GM23248 (cell line): ENCODE measurements at regions not wholly inside any gene's neighbourhood (a gene's known extent, or its start where the extent isn't known, plus 50 kb on each side); places are given as distances from the start of the nearest gene placed in this dataset.
"Not testable (repeated sequence)": the region's sequence is repeated elsewhere in the genome, so short reads cannot be mapped to it uniquely, and the experiment has no call there.

Experiments
- DNase-seq: peaks from one replicate; pipeline ENCODE4 v3.0.0-alpha.2; 2015
- H2AFZ ChIP-seq: fragments of 200-600 bp; sonication (generic); 2 replicates; pipeline ENCODE4 v1.6.1; 2016; ENCODE audit warnings: antibody characterized with exemption
- H3F3A ChIP-seq: fragments of 200-600 bp; sonication (generic); 2 replicates; pipeline ENCODE4 v1.6.1; 2016; ENCODE audit warnings: mild to moderate bottlenecking, antibody characterized with exemption, mixed run types; ENCODE audit not compliant: insufficient read depth
- H3K27ac ChIP-seq: fragments of 200-600 bp; sonication (generic); 2 replicates; pipeline ENCODE4 v1.5.1; 2016; ENCODE audit warnings: mild to moderate bottlenecking
- H3K27me3 ChIP-seq: fragments of 200-600 bp; sonication (generic); replicated peaks from 2 replicates; pipeline ENCODE4 v1.6.1; 2016; ENCODE audit warnings: mild to moderate bottlenecking; ENCODE audit not compliant: insufficient read depth
- H3K36me3 ChIP-seq: fragments of 200-600 bp; sonication (generic); 2 replicates; pipeline ENCODE4 v1.6.1; 2016; ENCODE audit warnings: low read depth, mild to moderate bottlenecking
- H3K4me1 ChIP-seq: fragments of 200-600 bp; sonication (generic); 2 replicates; pipeline ENCODE4 v1.6.1; 2016; ENCODE audit warnings: mild to moderate bottlenecking; ENCODE audit not compliant: insufficient read depth
- H3K4me2 ChIP-seq: fragments of 200-600 bp; sonication (generic); one replicate; pipeline ENCODE4 v1.6.1; 2016; ENCODE audit warnings: mild to moderate bottlenecking; ENCODE audit not compliant: unreplicated experiment
- H3K4me3 ChIP-seq: fragments of 200-600 bp; sonication (generic); 2 replicates; pipeline ENCODE4 v1.5.1; 2016; ENCODE audit warnings: mild to moderate bottlenecking
- H3K79me2 ChIP-seq: fragments of 200-600 bp; sonication (generic); 2 replicates; pipeline ENCODE4 v1.6.1; 2016; ENCODE audit warnings: mild to moderate bottlenecking; ENCODE audit not compliant: insufficient read depth
- H3K9ac ChIP-seq: fragments of 200-600 bp; sonication (generic); 2 replicates; pipeline ENCODE4 v1.6.1; 2016; ENCODE audit warnings: mild to moderate bottlenecking
- H3K9me2 ChIP-seq: fragments of 200-600 bp; sonication (generic); 2 replicates; pipeline ENCODE4 v1.6.1; 2016; ENCODE audit warnings: mixed run types, mild to moderate bottlenecking, moderate library complexity; ENCODE audit not compliant: insufficient read depth
- H3K9me3 ChIP-seq: fragments of 200-600 bp; sonication (generic); one replicate; pipeline ENCODE4 v1.6.1; 2017; ENCODE audit warnings: low read depth
- H4K20me1 ChIP-seq: fragments of 200-600 bp; sonication (generic); 2 replicates; pipeline ENCODE4 v1.6.0; 2016; ENCODE audit not compliant: insufficient read depth
- EZH2 ChIP-seq: fragments of 200-600 bp; sonication (generic); IDR thresholded peaks from 2 replicates; pipeline ENCODE4 v1.6.1; 2018; ENCODE audit warnings: antibody characterized with exemption, mild to moderate bottlenecking; ENCODE audit not compliant: insufficient read depth, poor library complexity, severe bottlenecking
- EZH2phosphoT487 ChIP-seq: fragments of 200-600 bp; sonication (generic); IDR thresholded peaks from 2 replicates; pipeline ENCODE4 v1.6.1; 2018; ENCODE audit warnings: antibody characterized with exemption, moderate library complexity, mild to moderate bottlenecking, low read depth; ENCODE audit not compliant: insufficient read depth
- WGBS, 2 experiments: methylation state at CpG; one replicate each; pipeline ENCODE4 v1.1.6; 2015 to 2017; ENCODE audit warnings: low lambda C conversion rate in 2 of 2, low coverage in 1 of 2; ENCODE audit errors: missing lambda C conversion rate in 2 of 2; 5-methylcytosine and 5-hydroxymethylcytosine counted together
- in situ Hi-C: fragments of 300-500 bp; cut with MboI; formaldehyde crosslinking; loops from 2 replicates; pipeline ENCODE4 v1.15.0; 2020

- H3K4me2 ChIP-seq: no peak overlapping the region
- no peaks in the 10 kb centered on the region for H3K27me3 ChIP-seq
- no peak for TF ChIP-seq EZH2phosphoT487
- TF ChIP-seq EZH2: no peak
- no peak overlapping the region for H3K9ac ChIP-seq
- no peaks in the 10 kb centered on the region for H3K79me2 ChIP-seq
- H3K4me3 ChIP-seq: no peak overlapping the region
- H3K4me1 ChIP-seq: no peaks in the 10 kb centered on the region
- no peak for DNase-seq
- H3K9me3 ChIP-seq: no peaks in the 10 kb centered on the region
- H3K36me3 ChIP-seq: no peaks in the 10 kb centered on the region
- no peaks in the 10 kb centered on the region for H4K20me1 ChIP-seq
- 21 to 27% methylated on average over 2 of the region's 2 CpGs for WGBS, 2 experiments
- H2AFZ ChIP-seq: no peak overlapping the region
- in situ Hi-C loops: no loop called here
- no peaks in the 10 kb centered on the region for H3F3A ChIP-seq
- no peaks in the 10 kb centered on the region for H3K9me2 ChIP-seq
- H3K27ac ChIP-seq: no peak overlapping the region
Observed at GRCh38 chr5:63400079-63400478, 562.2 kb downstream of the HTR1A start.

GRCh38 chr5:63398346-63398745 lies 563.9 kb downstream of the HTR1A start:
- peak; percentile 9 for DNase-seq
- Histone ChIP-seq H3K79me2 (no peaks in the 10 kb centered on the region), H3K4me3 (no peak overlapping the region), H2AFZ (no peak overlapping the region), H3K36me3 (no peaks in the 10 kb centered on the region), H3F3A (no peaks in the 10 kb centered on the region), H4K20me1 (no peaks in the 10 kb centered on the region), H3K27me3 (no peaks in the 10 kb centered on the region), H3K9me3 (no peaks in the 10 kb centered on the region), H3K9me2 (no peaks in the 10 kb centered on the region), H3K4me2 (no peak overlapping the region), H3K9ac (no peak overlapping the region), H3K4me1 (no peaks in the 10 kb centered on the region), H3K27ac (no peak overlapping the region)
- no peak for TF ChIP-seq EZH2phosphoT487
- no peak for TF ChIP-seq EZH2
- WGBS, 2 experiments: 38 to 68% methylated on average over 1 of the region's 1 CpG
- in situ Hi-C loops: no loop called here

- H3K4me3 ChIP-seq, H3K4me2 ChIP-seq, H3K27ac ChIP-seq, H3F3A ChIP-seq, H3K27me3 ChIP-seq, H2AFZ ChIP-seq, H3K9ac ChIP-seq, H3K79me2 ChIP-seq, H3K4me1 ChIP-seq, H3K36me3 ChIP-seq, DNase-seq, in situ Hi-C loops, H4K20me1 ChIP-seq, H3K9me2 ChIP-seq, H3K9me3 ChIP-seq: not testable (repeated sequence)
- WGBS, 2 experiments: 50 to 52% methylated on average over 5 of the region's 5 CpGs
Observed at GRCh38 chr5:63388188-63388587, 574.1 kb downstream of the HTR1A start.

- no peak overlapping the region for H3K27ac ChIP-seq
- no peaks in the 10 kb centered on the region for H3K4me1 ChIP-seq
- H3K4me2 ChIP-seq: no peak overlapping the region
- no peaks in the 10 kb centered on the region for H3K9me2 ChIP-seq
- in situ Hi-C loops: no loop called here
- no peaks in the 10 kb centered on the region for H4K20me1 ChIP-seq
- no peak overlapping the region for H2AFZ ChIP-seq
- H3K27me3 ChIP-seq: no peaks in the 10 kb centered on the region
- no peak overlapping the region for H3K9ac ChIP-seq
- no peaks in the 10 kb centered on the region for H3K9me3 ChIP-seq
- TF ChIP-seq EZH2phosphoT487 (no peak), EZH2 (no peak)
- no peak for DNase-seq
- no peaks in the 10 kb centered on the region for H3F3A ChIP-seq
- WGBS, 2 experiments: 18 to 20% methylated on average over 6 of the region's 6 CpGs
- no peaks in the 10 kb centered on the region for H3K79me2 ChIP-seq
- H3K36me3 ChIP-seq: no peaks in the 10 kb centered on the region
- no peak overlapping the region for H3K4me3 ChIP-seq
Observed at GRCh38 chr5:63375851-63376250, 586.4 kb downstream of the HTR1A start.

GRCh38 chr5:63374085-63374484 lies 588.2 kb downstream of the HTR1A start:
- Histone ChIP-seq H3K79me2 (no peaks in the 10 kb centered on the region), H3K4me3 (no peak overlapping the region), H3K36me3 (no peaks in the 10 kb centered on the region), H3K27me3 (no peaks in the 10 kb centered on the region), H3K4me2 (no peak overlapping the region), H4K20me1 (no peaks in the 10 kb centered on the region), H3K9me3 (no peaks in the 10 kb centered on the region), H2AFZ (no peak overlapping the region), H3K27ac (no peak overlapping the region), H3F3A (no peaks in the 10 kb centered on the region), H3K9ac (no peak overlapping the region), H3K4me1 (no peaks in the 10 kb centered on the region), H3K9me2 (no peaks in the 10 kb centered on the region)
- DNase-seq: no peak
- in situ Hi-C loops: no loop called here
- TF ChIP-seq EZH2 (no peak), EZH2phosphoT487 (no peak)
